ENCODE measurements at regions not wholly inside any gene's neighbourhood (a gene's known extent, or its start where the extent isn't known, plus 50 kb on each side); places are given as distances from the start of the nearest gene placed in this dataset.

DNA sequence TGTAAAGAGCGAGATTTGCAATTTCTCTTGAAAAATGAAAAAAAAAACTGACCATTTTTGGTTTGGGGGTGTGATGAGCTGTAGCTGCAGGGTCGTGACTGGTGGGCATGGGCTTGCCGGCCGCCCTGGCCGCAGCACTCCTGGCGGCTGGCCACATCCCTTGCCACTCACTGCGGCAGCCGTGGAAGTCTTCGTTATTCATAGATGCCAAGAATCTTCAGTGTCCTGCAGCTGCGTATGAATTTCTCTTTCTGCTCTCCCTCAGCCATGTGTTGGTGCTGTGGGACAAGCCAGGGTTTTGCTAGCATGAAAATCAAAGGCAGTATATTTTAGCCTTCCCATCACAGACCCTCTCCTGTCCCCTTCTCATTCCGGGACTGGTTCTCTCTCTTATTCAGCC, 151.7 kb upstream of the TSHZ3 start:
- intact Hi-C loops (cut with micrococcal nuclease), result no loop called here

- intact Hi-C loops (cut with micrococcal nuclease), result no loop called here
These were observed 152.4 kb upstream of the TSHZ3 start for GRCh38 chr19:31501427-31502195.

DNA sequence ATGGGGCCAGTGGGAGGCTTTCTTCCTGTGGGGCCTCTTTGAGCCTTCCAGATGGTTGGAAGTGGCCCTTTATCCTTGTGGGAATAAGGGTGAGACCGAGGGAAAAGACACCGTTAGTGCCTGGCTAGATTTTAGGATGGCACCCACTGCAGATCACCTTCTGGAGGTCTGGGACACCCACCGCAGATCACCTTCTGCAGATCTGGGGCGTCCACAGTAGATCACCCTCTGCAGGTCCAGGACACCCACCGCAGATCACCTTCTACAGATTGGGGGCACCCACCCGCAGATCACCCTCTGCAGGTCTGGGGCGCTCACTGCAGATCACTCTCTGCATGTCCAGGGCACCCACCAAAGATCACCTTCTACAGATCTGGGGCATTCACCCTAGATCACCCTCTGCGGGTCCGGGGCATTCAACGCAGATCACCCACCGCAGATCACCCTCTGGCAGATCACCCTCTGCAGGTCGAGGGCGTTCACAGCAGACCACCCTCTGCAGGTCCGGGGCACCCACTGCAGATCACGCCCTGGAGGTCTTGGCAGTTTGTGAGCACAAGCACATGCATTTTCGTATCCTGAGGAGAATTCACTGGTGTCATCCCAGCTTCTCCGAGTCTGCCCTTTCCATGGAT, 153.4 kb upstream of the TSHZ3 start:
- intact Hi-C loops (cut with micrococcal nuclease), result no loop called here

DNA sequence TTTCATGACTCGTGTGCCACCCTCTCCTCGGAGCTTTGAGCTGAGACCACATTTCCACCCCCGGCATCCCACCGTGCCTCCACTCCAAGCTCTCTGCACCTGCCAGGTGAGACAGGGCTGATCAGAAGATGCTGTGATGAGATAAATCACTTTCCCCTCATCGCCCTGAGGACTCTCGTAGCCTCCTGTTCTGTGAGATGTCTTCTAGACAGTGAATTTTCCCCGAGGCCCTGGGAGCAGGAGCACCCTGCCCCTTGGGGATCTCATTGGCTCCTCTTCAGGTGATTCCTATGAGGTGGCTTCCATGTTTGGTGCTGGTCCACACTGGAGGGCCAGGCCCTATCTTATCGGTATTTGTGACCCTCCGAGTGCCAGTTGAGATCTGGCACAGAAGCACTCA, 154.0 kb upstream of the TSHZ3 start:
- intact Hi-C loops (cut with micrococcal nuclease), result no loop called here

DNA sequence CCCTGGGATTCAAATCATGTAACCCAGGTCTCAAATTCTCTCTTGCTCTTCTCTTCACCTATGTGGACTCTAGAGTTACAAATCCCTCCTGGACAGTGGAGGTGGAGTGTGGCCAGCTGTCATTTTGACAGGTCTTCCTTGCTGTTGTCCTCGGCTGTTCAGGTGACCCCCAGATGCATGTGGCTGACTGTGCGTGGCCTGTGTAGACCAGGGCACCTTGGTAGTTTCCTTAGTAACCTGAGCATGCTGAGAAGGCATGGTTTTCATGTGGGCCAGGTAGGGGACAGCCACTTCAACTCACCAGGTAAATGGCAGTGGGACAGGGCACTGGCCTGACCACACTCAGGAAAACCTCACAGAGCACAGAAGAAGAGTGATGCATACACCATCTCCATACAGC, 155.0 kb upstream of the TSHZ3 start:
- intact Hi-C loops (cut with micrococcal nuclease), result no loop called here

- intact Hi-C loops (cut with micrococcal nuclease), result no loop called here
These were observed 156.3 kb upstream of the TSHZ3 start for GRCh38 chr19:31505596-31505910.

DNA sequence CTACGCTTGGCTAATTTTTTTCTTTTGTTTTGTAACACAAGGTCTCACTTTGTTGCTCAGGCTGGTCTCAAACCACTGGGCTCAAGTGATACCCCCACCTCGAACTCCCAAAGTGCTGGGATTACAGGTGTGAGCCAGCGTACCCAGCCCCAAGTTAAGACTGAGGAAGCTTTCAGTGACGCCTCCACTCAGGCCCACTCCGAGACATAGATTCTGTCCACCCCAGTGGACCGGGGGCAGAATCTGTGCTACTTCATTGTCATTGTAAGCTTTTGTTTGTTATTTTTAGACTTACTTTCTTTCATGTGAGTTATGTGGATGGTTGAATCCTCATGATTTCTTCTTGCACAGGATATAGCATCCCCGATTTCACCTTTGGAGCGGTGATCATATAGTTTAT, 156.9 kb upstream of the TSHZ3 start:
- intact Hi-C loops (cut with micrococcal nuclease), result no loop called here

- intact Hi-C loops (cut with micrococcal nuclease), result no loop called here
These were observed 161.4 kb upstream of the TSHZ3 start for GRCh38 chr19:31510635-31511034.

DNA sequence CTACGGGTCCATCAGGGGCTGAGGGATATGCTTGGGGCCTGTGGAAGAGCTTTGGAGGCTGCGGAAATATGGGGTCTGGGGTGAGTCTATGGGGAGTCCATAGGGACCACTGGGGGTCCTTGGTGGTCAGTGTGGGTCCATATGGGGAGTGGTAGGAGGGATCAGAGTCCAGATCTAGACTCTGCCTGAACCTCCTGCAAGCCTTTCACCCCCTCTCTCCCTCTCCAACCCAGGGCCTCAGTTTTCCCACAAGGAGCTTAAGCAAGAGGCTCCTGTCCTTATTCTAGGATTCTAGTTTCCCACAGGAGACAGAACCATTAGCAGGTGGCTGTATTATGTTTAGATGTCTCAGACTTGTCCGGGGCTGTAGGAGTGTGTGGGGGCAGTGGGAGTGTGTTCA, 161.9 kb upstream of the TSHZ3 start:
- intact Hi-C loops (cut with micrococcal nuclease), result no loop called here

DNA sequence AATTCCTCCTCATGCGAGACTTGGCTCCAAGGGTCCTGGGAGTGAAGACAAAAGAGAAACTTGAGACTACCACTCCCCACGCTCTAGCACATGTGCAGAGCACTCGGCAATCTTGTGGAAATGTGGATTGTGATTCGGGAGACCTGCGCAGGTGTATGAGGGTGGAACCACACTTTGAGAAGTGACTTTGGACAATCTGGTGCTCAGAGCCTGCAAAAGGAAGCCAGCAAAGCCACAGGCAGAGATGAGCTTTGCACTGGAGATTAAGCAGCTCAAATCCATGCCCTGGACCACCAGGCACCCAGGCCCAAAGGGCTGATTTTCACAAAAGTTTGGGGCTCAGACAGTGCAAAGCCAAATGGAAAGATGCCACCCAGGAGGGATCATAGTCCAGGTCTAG, 162.5 kb upstream of the TSHZ3 start:
- intact Hi-C loops (cut with micrococcal nuclease), result no loop called here

- intact Hi-C loops (cut with micrococcal nuclease), result no loop called here
These were observed 163.1 kb upstream of the TSHZ3 start for GRCh38 chr19:31512181-31512970.

- intact Hi-C loops (cut with micrococcal nuclease), result no loop called here
These were observed 164.6 kb upstream of the TSHZ3 start for GRCh38 chr19:31513841-31514240.

DNA sequence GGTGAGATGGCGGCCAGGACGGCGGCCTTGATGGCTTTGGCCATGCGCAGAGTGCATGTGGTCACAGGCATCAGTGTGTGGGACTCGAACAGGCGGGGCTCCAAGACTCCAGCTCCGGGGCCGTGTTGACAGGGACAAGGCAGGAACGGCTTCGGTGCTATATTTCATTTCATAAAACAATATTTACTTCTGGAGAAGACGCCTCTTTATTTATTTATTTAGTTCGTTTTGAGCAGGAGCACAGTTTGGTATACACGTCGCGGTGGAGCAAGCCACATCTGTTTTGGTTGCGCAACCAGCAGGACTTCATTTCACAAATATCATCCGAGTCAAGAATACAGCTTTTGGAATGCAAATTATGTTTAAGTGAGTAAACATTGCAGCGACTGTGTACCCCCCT, 166.7 kb upstream of the TSHZ3 start:
- intact Hi-C loops (cut with micrococcal nuclease), result no loop called here

- intact Hi-C loops (cut with micrococcal nuclease), result no loop called here
These were observed 167.5 kb upstream of the TSHZ3 start for GRCh38 chr19:31516756-31517155.

DNA sequence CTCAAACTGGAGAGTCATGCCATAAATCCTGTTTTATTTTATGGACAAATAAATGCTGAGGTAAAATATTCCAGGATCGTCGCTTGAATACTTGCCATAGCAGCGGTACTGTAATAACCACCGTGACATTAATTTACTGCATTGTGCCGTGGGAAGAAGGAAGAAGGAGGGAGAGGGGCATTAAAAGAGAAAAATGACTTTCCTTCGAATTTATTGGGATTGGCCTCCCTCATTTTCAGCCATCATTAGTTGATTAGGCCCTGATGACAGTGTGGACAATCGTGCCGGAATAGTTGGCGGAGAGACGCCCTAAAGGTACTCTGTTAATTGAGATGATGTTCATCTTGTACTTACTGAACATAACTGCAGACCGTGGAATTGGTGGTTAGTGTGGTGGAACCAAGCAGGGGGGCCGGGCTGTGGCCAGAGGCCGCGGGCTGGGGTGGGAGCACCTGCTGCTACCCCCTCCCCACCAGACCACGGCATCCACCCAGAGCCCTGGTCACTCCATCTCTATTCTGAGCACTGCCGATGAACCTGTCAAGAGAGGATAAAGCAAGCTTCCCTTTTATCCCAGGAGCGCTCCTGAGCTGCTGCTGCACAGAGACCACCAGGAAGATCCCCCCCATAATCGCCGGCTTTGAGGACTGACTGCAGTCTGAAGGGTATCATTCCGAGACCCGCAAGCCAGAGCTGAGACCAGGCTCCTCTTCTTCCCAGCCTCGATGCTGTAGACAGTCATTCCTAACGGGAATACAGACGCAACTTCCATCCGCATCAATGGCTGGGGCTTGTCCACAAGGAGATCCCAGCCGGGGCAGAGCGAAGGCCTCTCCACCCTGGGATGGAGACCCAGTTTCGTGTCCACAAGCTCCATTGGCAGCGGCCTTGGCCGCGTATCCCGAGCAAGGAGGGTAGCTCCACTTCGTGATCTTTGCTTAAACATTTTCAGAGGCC, 168.3 kb upstream of the TSHZ3 start:
- intact Hi-C loops (cut with micrococcal nuclease), result no loop called here

- intact Hi-C loops (cut with micrococcal nuclease), result no loop called here
These were observed 169.2 kb upstream of the TSHZ3 start for GRCh38 chr19:31518216-31519020.

DNA sequence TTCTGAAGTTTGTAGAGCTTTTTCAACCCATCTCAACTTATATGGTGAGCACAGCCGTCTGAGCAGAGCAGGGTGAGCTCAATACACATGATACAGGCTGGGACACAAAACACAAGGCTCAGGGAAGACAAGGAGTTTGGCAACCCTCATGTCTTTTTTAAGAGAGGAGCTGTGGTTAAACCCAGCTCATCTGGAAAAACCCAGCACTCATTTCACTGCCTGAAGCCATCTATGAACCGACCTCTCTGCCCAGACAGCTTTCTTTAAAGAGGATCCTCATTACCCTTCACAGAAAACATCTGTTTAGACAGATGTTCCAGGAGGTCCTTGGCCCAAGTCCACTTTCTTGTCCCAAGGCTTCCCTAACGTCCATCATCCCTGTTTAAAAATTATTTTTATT, 170.0 kb upstream of the TSHZ3 start:
- intact Hi-C loops (cut with micrococcal nuclease), result no loop called here

- intact Hi-C loops (cut with micrococcal nuclease), result no loop called here
These were observed 170.7 kb upstream of the TSHZ3 start for GRCh38 chr19:31519908-31520307.

- intact Hi-C loops (cut with micrococcal nuclease), result no loop called here
These were observed 171.4 kb upstream of the TSHZ3 start for GRCh38 chr19:31520633-31521032.

DNA sequence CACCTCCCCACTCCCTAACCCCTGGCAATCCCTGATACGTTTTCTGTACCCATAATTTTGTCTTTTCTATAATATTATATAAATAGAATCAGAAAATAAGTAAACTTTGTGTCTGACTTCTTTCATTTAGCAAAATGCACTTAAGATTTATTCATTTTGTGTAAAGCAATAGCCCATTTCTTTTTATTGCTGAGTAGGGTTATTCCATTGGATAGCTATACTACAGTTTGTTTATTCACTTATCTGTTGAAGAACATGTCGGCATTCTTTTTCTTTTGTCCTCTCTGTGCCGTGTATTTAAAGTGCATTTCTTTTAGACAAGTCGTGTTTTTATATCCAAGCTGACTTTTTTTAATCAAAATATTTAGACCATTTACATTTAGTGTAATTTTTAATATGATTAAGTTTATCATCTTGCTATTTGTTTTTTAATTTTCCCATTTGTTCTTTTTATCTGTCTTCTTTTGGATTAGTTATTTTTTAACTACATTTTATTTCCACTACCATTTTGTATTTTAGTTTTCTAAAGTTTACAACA, 176.4 kb upstream of the TSHZ3 start:
- intact Hi-C loops (cut with micrococcal nuclease), result no loop called here

All from T-helper 2 cell treated with Interferon-gamma antibody and Interleukin-4, amounts not matched to agents 100 ng/mL and 5 ng/mL, for 36 hours (primary cell).